GM12875 (cell line): ENCODE measurements at regions not wholly inside any gene's neighbourhood (a gene's known extent, or its start where the extent isn't known, plus 50 kb on each side); places are given as distances from the start of the nearest gene placed in this dataset.

Experiments used
- H3K4me3 ChIP-seq: one replicate; pipeline ENCODE4 v1.5.1; 2011; ENCODE audit warnings: low read depth, low read length, control low read depth
- TF ChIP-seq, protein P1 (sequence below): IDR thresholded peaks from 2 replicates; pipeline ENCODE4 v1.5.1; 2011; ENCODE audit warnings: low read depth, mild to moderate bottlenecking, control low read depth, inconsistent platforms, low read length, moderate library complexity, borderline replicate concordance; ENCODE audit not compliant: insufficient read depth

DNA sequence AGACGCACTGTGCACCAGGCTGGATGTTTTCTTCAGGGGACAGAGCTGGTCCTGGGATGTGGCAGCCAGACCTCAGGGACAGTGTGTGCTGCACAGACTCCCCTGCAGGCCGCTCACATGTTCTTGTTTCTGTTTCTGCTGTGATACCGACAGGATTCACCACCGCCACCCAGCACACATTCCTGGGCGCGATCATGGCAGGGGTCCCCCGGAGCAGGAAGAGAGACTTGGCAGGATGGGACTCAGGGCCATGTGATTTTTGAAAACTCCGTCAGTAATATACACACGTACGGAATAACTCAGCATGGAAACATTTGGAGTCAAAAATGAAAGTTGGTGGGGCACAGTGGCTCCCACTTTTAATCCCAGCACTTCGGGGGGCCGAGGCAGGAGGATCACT is 79.0 kb downstream of the HAPSTR1 start:
- no peak overlapping the region for H3K4me3 ChIP-seq
- TF ChIP-seq, protein P1, sequence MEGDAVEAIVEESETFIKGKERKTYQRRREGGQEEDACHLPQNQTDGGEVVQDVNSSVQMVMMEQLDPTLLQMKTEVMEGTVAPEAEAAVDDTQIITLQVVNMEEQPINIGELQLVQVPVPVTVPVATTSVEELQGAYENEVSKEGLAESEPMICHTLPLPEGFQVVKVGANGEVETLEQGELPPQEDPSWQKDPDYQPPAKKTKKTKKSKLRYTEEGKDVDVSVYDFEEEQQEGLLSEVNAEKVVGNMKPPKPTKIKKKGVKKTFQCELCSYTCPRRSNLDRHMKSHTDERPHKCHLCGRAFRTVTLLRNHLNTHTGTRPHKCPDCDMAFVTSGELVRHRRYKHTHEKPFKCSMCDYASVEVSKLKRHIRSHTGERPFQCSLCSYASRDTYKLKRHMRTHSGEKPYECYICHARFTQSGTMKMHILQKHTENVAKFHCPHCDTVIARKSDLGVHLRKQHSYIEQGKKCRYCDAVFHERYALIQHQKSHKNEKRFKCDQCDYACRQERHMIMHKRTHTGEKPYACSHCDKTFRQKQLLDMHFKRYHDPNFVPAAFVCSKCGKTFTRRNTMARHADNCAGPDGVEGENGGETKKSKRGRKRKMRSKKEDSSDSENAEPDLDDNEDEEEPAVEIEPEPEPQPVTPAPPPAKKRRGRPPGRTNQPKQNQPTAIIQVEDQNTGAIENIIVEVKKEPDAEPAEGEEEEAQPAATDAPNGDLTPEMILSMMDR: no peak

GRCh38 chr16:9176547-9177418 is 85.3 kb downstream of the HAPSTR1 start:
- TF ChIP-seq, protein P1: no peak
- no peak overlapping the region for H3K4me3 ChIP-seq

- TF ChIP-seq, protein P1: no peak
- no peak overlapping the region for H3K4me3 ChIP-seq
Measured at GRCh38 chr16:9177861-9178260, 86.4 kb downstream of the HAPSTR1 start.

DNA sequence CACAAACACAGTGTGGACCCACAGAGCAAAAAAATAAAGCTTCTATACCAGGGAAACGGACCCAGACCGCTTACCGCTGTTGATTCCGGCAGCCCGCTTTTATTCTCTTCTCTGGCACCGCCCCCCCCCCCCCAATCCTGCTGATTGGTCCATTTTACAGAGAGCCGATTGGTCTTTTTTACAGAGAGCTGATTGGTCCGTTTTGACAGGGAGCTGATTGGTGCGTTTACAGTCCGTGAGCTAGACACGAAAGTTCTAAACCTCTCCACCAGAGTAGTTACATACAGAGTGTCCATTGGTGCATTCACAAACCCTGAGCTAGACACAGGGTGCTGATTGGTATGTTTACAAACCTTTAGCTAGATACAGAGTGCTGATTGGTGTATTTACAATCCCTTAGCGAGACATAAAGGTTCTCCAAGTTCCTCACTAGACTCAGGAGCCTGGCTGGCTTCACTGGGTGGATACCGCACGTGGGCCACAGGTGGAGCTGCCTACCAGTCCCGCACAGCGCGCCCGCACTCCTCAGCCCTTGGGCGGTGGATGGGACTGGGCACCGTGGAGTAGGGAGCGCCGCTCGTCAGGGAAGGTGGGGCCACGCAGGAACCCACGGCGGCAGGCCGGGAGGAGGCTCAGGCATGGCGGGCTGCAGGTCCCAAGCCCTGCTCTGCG is 92.4 kb downstream of the HAPSTR1 start:
- no peak overlapping the region for H3K4me3 ChIP-seq
- TF ChIP-seq, protein P1: no peak

GRCh38 chr16:9184354-9184690 is 92.9 kb downstream of the HAPSTR1 start:
- H3K4me3 ChIP-seq: no peak overlapping the region
- TF ChIP-seq, protein P1: no peak

- TF ChIP-seq, protein P1: no peak
- H3K4me3 ChIP-seq: no peak overlapping the region
Measured at GRCh38 chr16:9185381-9185780, 93.9 kb downstream of the HAPSTR1 start.

DNA sequence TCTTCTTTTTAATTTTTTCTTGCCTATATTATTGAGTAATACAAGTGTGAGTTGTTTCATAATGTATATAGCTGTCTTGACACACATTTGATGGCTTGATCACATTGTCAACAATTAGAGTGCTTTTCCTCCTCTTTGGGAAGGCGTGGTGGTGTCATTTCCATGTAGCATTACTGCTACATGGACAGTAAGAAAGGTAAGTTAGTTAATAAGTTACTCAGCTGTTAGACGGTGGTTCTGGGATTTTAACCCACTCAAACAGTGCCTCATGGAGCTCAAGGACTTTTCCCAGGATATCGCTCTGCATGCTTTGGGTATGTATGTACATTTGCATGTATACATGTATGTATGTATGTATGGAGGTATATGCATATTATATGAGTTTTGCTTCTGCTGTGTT is 94.6 kb downstream of the HAPSTR1 start:
- TF ChIP-seq, protein P1: no peak
- H3K4me3 ChIP-seq: no peak overlapping the region
